ENCODE measurements at regions not wholly inside any gene's neighbourhood (a gene's known extent, or its start where the extent isn't known, plus 50 kb on each side); places are given as distances from the start of the nearest gene placed in this dataset.
"Not testable (repeated sequence)": the region's sequence is repeated elsewhere in the genome, so short reads cannot be mapped to it uniquely, and the experiment has no call there.

GRCh38 chr16:29297809-29298177 lies 108.7 kb downstream of the NPIPB11 start:
- TF ChIP-seq CTCF, POLR2A (IDR thresholded peaks at IDR 0.05): not testable (repeated sequence)

All from testis (tissue), 2 donors.